Left kidney (tissue), 1 donor: ENCODE measurements at regions not wholly inside any gene's neighbourhood (a gene's known extent, or its start where the extent isn't known, plus 50 kb on each side); places are given as distances from the start of the nearest gene placed in this dataset.

Experiments used
- DNase-seq: peaks from one replicate; pipeline ENCODE4 v3.0.0-alpha.2; 2013

- DNase-seq: no peak
Measured at GRCh38 chr5:159702826-159703225, 213.5 kb upstream of the ADRA1B start.

GRCh38 chr5:159704160-159704559 is 212.1 kb upstream of the ADRA1B start:
- DNase-seq: no peak

GRCh38 chr5:159705948-159706347 is 210.3 kb upstream of the ADRA1B start:
- no peak for DNase-seq

GRCh38 chr5:159708090-159708489 is 208.2 kb upstream of the ADRA1B start:
- no peak for DNase-seq

GRCh38 chr5:159712672-159713071 is 203.6 kb upstream of the ADRA1B start:
- DNase-seq: peak; percentile 4

- DNase-seq: no peak
Measured at GRCh38 chr5:159713254-159713653, 203.0 kb upstream of the ADRA1B start.

- DNase-seq: no peak
Measured at GRCh38 chr5:159713773-159714172, 202.5 kb upstream of the ADRA1B start.

- DNase-seq: no peak
Measured at GRCh38 chr5:159725475-159725874, 190.8 kb upstream of the ADRA1B start.

- DNase-seq: no peak
Measured at GRCh38 chr5:159727167-159727566, 189.1 kb upstream of the ADRA1B start.

GRCh38 chr5:159730285-159730684 is 186.0 kb upstream of the ADRA1B start:
- no peak for DNase-seq

GRCh38 chr5:159732220-159732619 is 184.1 kb upstream of the ADRA1B start:
- DNase-seq: no peak

GRCh38 chr5:159734366-159734765 is 181.9 kb upstream of the ADRA1B start:
- DNase-seq: no peak

GRCh38 chr5:159735036-159735435 is 181.2 kb upstream of the ADRA1B start:
- DNase-seq: no peak

- no peak for DNase-seq
Measured at GRCh38 chr5:159735749-159736660, 180.3 kb upstream of the ADRA1B start.

GRCh38 chr5:159736844-159737243 is 179.4 kb upstream of the ADRA1B start:
- no peak for DNase-seq

GRCh38 chr5:159737263-159737662 is 179.0 kb upstream of the ADRA1B start:
- DNase-seq: no peak

GRCh38 chr5:159741829-159742322 is 174.4 kb upstream of the ADRA1B start:
- no peak for DNase-seq

- no peak for DNase-seq
Measured at GRCh38 chr5:159743234-159743633, 173.0 kb upstream of the ADRA1B start.

- no peak for DNase-seq
Measured at GRCh38 chr5:159746707-159747106, 169.6 kb upstream of the ADRA1B start.

GRCh38 chr5:159749146-159749545 is 167.1 kb upstream of the ADRA1B start:
- no peak for DNase-seq

- no peak for DNase-seq
Measured at GRCh38 chr5:159750226-159750625, 166.1 kb upstream of the ADRA1B start.

- no peak for DNase-seq
Measured at GRCh38 chr5:159751459-159751858, 164.8 kb upstream of the ADRA1B start.

- no peak for DNase-seq
Measured at GRCh38 chr5:159752622-159753275, 163.5 kb upstream of the ADRA1B start.
